GM18505 (cell line): ENCODE measurements at regions not wholly inside any gene's neighbourhood (a gene's known extent, or its start where the extent isn't known, plus 50 kb on each side); places are given as distances from the start of the nearest gene placed in this dataset.

Experiments
- ATAC-seq: cut with Tn5 transposase; IDR thresholded peaks from one replicate; pipeline ENCODE4 v1.9.1; 2021; ENCODE audit not compliant: unreplicated experiment
- POLR2A ChIP-seq: IDR thresholded peaks from 4 replicates; pipeline ENCODE4 v1.6.1; 2011; ENCODE audit warnings: borderline replicate concordance; ENCODE audit not compliant: insufficient read depth, insufficient read length; ENCODE audit errors: extremely low read depth

- no peak for TF ChIP-seq POLR2A
- no peak for ATAC-seq
Measured at GRCh38 chr20:17158701-17159100, 68.1 kb upstream of the PCSK2 start.

DNA sequence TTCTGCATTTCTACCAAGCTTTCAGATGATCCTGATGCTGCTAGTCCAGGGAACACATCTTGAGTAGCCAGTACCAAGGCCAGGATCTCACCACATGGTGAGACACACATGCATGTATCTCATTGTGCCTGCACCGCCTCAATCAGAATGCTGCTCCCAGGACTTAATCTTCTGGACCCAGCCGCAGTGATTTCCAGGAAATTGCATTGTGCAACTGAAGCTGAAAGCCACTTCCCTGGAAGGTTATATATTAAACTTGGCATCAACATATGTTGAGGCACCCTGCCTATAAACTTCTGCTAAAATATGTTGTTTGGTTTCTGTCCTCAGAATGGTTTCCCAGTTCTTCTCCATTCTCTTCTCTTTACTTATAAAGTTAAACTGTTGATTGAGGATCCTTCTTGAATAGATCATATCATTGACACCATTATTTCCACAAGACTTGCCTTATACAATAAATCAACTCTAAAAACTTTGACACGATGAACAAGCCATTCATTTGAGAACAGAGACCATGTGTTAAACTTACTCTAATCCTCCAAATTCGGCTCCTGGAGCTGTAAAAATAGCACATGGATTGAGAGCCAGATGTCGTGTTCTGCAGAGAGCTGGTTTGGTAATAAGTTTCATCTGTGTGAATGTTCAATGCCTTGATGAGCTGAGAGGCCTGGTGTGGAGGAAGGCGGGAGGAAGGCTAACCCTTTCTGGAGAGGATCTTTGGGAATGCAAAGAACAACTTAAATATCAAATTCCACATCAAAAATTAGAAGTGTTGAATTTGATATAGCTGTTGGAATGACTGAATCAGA lies 65.0 kb upstream of the PCSK2 start:
- no peak for ATAC-seq
- no peak for TF ChIP-seq POLR2A

DNA sequence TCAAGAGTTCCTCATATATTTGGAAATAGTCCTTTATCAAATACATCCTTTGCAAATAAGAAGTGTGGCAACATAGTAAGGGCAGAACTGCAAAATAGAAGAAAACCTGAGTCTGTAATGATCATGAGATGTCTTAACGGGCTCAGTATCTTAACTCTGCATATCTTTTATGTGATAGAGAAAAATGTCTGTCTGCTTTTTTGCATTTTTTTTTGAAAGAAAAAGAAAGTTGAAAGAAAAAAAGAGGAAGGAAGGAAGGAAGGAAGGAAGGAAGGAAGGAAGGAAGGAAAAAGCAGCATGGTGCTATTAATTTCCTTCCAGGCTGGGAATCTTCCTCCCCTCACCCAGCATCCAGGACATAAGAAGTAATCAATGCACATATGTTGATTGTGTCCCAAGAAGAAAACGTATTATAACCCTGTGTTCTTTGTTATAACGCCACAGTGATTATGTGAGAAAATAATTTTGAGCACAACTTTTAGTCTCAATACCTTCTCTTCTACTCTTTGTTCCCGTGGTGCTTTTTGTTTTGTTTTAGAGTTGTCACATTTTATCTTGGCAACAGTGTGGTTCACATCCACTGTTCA lies 58.7 kb upstream of the PCSK2 start:
- TF ChIP-seq POLR2A: no peak
- ATAC-seq: no peak

DNA sequence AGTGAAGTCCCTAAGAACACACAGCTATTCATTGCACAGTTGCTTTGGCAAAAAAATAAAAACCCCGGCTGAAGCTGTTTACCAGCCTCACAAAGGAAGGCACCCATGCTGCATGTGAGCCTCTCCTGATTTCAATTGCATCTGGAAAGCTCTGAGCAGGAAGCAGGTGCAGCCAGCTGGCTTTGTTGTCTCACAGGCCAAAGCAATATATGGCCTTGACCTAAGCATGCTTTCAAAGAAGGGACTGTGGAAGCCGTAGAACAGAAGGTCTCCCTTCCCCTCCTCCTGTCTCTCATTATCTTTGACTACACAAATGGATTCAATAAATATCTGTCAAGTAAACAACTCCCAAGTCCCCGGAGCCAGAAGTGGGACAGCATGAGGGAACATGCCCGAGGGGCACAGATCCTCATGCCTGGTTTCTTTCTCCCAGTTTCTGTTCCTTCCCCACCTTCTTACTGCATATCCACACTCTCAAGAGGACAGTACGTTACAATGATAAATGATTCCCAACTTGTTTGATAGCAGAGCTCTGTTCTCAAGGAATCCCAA lies 57.2 kb upstream of the PCSK2 start:
- ATAC-seq: no peak
- TF ChIP-seq POLR2A: no peak

DNA sequence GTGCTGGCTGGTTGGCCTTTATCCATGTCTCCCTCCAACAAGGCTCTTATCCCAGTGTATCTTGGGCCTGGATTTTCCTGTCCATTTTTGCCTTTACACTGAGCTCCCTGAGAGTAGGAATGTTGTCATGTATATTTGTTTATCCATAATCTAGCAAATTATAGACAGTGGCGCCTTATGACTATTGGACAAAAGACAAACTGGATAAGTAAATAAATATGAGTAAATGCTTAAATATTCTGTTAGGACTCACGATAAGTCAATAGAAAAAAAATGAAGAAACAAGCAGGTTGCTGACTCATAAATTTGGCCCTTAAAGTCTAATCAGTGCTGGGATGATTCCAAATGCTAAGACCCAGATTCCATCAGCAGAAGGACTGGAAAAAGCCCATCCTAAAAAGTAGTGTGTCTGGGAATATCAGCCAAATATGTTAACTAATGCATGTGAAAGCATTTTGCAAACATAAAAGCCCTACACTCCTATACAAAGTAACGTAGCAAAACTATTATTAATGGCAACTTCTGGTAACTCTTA lies 55.0 kb upstream of the PCSK2 start:
- no peak for ATAC-seq
- TF ChIP-seq POLR2A: no peak

DNA sequence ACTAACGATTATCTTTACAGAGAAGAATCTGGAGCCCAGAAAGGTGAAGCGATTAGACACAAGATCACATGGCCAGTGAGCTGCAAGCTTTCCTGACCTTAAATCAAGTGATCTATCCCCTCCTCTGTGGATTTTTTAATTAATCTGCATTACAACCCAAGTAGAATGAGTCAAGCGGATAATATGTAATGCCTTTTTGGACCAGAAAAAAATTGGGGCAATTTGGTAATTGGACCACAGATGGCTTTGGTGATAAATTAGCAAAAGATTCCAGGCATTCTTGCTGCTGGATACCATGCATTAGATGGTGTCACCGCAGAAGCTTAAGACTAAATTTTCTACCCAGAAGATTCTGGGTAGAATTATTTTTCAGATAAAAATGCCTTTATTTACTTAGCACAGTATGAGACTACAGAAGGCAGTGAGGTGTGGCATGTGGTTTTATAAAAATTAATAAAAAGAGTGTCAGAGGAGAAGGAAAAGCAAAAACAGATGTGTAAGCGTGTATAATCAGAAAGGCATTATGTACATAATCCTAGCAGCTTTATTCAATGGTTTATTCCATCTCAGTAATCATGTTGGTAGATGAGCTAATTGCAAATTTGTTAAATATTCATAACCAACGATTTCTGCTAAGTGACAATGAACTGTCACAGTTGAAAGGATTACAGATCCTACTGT lies 53.9 kb upstream of the PCSK2 start:
- no peak for ATAC-seq
- TF ChIP-seq POLR2A: no peak
